HG03469 (cell line): ENCODE measurements at regions not wholly inside any gene's neighbourhood (a gene's known extent, or its start where the extent isn't known, plus 50 kb on each side); places are given as distances from the start of the nearest gene placed in this dataset.

Experiments
- ATAC-seq: cut with Tn5 transposase; IDR thresholded peaks from one replicate; pipeline ENCODE4 v1.9.1; 2021; ENCODE audit warnings: mild to moderate bottlenecking, moderate library complexity, moderate number of reproducible peaks; ENCODE audit not compliant: unreplicated experiment

- ATAC-seq = no peak
Observed at GRCh38 chr13:91178099-91178498, 169.4 kb upstream of the MIR17HG start.

- ATAC-seq = no peak
Observed at GRCh38 chr13:91181892-91182291, 165.6 kb upstream of the MIR17HG start.

GRCh38 chr13:91184244-91184926, 163.1 kb upstream of the MIR17HG start:
- no peak for ATAC-seq

DNA sequence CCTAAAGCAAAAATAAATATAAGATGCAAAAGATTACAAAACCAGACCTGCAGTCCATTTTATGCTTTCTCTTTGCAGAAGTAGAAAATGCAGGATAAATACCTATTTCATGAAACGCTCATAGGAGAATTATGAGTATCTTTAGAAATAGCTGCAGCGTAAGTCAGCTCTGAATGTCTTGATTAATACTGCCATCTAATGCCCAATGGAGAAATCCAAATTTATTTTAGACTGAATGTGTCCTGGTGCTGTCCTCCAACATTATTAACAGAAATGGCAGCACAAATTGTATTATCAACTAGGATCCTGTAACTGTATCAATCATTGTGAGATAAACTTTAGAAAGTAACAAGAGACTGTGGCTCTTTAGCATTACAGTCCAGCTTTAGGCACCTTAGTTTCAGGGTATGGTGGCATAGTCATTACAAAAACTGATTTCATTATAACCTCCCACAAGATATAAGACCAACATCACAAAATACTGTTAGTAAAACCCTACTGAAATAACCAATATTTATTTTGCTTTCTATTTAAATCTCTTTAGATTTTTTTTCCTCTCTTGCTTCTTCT, 162.1 kb upstream of the MIR17HG start:
- no peak for ATAC-seq

DNA sequence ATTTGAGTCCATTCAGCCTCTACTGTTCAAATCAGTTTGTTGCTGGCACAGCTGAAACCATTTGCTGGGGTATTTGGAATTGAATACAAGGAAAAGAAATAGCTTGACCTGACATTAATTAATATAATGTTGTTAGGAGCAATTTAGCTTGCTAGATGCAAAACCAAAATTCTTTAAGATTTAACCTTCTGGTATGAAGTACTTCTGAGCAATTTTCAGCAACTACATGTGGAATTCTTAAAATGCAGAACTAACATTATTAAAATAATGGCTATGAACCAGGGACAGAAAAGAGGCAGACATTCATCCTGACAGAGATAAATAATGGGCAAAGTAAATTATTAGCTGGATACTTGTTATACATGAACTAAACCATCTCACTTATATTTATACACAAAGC, 160.0 kb upstream of the MIR17HG start:
- ATAC-seq = no peak

DNA sequence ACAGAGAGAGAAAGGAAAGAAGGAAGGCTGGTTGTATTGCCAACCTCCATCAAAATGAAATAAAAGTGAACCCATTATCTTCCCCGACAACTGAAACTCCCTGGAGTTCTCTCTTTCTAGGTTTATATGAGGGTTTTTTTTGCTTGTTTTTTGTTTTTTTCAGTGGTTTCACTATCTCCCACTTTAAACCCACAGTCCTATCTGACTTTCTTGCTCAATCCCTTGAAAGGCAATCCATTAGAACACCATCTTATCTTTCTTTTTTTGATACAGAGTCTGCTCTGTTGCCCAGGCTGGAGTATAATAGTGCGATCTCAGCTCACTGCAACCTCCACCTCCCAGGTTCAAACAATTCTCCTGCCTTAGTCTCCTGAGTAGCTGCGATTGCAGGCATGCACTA, 158.0 kb upstream of the MIR17HG start:
- no peak for ATAC-seq

DNA sequence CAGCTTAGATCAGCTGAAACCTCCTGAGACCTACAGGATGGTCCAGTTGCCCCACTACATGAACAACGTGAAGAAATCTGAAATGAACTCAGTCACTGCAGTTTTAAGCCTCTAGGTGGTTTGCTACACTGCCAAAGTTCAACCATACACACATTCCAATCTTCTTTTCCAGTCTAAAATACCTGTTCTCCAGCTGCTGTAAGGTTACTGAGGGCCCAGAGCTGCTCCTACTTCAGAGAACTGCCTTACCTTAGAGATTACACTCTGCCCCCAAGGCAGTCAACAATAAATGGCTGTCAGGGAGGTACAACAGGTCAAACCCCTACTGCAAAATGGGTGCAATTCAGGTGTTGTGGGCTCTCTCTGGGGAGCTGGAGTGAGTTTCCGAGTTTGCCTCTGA, 154.1 kb upstream of the MIR17HG start:
- no peak for ATAC-seq

GRCh38 chr13:91195789-91196188, 151.7 kb upstream of the MIR17HG start:
- no peak for ATAC-seq

GRCh38 chr13:91196958-91197357, 150.5 kb upstream of the MIR17HG start:
- ATAC-seq = no peak

DNA sequence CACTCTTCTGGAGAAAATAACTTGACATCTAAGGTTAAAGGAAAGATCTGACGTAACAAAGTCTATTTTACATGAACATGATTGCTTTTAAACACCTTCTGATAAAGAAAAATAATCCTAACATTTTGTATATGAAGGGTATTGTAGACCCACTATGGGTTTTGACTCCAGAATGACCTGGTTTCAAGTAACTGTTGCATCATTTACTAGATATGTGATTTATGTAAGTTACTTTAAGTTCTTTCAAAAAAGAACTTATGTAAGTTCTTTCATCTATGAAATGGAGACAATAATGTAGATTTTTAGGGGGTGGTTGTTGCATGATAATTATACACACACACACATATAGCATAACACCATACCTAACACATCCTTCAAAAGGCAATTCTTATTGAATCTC, 147.6 kb upstream of the MIR17HG start:
- ATAC-seq = no peak

- ATAC-seq = no peak
Observed at GRCh38 chr13:91200486-91200885, 147.0 kb upstream of the MIR17HG start.

DNA sequence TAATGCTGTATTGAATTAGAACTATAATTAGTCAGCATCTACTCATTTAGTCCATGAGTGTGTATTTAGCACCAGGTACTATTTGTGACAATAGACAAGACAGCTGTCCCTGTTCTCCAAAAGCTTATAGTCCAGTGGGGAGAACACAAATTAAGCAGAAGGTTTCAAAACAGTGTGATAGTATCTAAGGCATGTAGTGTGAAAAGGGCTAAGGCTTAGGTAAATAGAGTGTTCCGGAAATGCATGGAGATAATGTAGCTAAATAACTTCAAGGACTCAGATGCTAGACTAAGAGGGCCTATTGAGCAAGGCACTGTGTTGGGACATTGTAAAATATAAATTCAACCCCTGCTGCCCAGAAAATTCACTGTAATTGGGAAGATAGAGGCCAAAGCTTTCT, 144.1 kb upstream of the MIR17HG start:
- no peak for ATAC-seq

DNA sequence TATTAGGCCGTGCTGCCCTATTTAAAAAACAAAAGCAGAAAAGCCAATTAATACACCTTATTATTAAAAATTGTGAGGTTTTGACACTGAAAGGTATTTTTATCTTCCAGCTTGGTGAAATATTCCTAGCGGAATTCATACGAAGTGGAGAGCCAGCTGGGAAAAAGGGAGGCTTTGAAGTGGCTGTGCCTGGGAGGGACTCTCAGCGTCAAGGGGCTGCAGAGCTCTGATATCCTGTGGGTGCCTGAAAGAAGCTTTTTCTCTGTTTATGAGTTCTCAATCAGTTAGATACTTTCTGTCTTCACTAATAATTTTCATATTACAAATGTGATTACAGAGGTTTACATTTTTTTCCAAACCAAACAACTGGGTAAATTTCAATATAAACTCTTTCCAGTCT, 140.2 kb upstream of the MIR17HG start:
- ATAC-seq = no peak

GRCh38 chr13:91211510-91211909, 136.0 kb upstream of the MIR17HG start:
- ATAC-seq = no peak

- ATAC-seq = no peak
Observed at GRCh38 chr13:91212231-91212630, 135.3 kb upstream of the MIR17HG start.

DNA sequence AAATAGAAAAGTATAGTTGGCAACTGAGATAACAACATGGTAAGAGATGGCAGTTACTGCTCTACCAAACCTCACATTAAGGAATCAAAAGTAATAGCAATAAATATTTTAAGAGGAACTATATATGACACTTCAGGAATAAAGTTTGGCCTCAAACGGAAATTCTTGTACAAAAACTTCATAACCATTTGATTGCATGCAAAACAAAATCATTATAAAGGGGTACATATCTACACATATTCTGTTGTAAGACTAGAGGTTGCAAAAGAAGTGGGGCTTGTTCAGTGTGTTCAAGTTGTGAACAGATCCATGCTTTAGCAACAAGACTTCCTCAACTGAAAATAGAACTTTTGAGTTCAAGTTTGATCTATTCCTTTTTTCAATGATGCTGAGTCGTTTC, 133.5 kb upstream of the MIR17HG start:
- no peak for ATAC-seq

- no peak for ATAC-seq
Observed at GRCh38 chr13:91216928-91217700, 130.4 kb upstream of the MIR17HG start.

GRCh38 chr13:91219201-91219600, 128.3 kb upstream of the MIR17HG start:
- ATAC-seq = no peak

- ATAC-seq = no peak
Observed at GRCh38 chr13:91220872-91221271, 126.6 kb upstream of the MIR17HG start.

- ATAC-seq = no peak
Observed at GRCh38 chr13:91228108-91228507, 119.4 kb upstream of the MIR17HG start.

GRCh38 chr13:91228940-91229339, 118.5 kb upstream of the MIR17HG start:
- ATAC-seq = no peak

DNA sequence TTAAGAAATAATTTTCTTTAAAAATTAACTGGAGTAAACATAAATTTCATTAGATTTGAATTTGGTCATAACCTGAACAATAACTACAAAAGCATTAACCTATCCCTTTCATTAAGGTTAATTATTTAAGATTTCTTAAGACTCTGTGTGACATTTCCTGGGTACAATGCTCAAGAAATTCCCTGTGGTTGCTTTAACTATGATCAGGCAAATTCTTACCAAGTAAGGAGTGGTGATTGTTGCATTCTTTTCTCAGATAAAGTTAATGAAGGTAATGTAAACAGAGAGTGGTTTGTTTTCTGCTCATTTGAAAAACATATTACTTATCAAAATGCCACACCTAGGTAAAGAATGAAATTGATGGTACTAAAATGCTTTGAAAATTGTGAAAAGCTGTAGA, 114.8 kb upstream of the MIR17HG start:
- ATAC-seq = no peak
